ENCODE measurements at regions not wholly inside any gene's neighbourhood (a gene's known extent, or its start where the extent isn't known, plus 50 kb on each side); places are given as distances from the start of the nearest gene placed in this dataset.
"Not testable (repeated sequence)": the region's sequence is repeated elsewhere in the genome, so short reads cannot be mapped to it uniquely, and the experiment has no call there.

GRCh38 chr13:68736961-68737360 is 1370.7 kb upstream of the ATXN8OS start:
- H3K27me3 ChIP-seq (replicated peaks): no peaks in the 10 kb centered on the region
- H3K27ac ChIP-seq: no peak overlapping the region
- no peaks in the 10 kb centered on the region for H3K4me1 ChIP-seq (replicated peaks)
- H3K4me3 ChIP-seq: no peak overlapping the region
- no peaks in the 10 kb centered on the region for H3K36me3 ChIP-seq
- DNase-seq (ENCODE audit: low read depth in 1 of 2, low spot score in 2 of 2): no peak
- no peaks in the 10 kb centered on the region for H3K9me3 ChIP-seq (replicated peaks)

DNA sequence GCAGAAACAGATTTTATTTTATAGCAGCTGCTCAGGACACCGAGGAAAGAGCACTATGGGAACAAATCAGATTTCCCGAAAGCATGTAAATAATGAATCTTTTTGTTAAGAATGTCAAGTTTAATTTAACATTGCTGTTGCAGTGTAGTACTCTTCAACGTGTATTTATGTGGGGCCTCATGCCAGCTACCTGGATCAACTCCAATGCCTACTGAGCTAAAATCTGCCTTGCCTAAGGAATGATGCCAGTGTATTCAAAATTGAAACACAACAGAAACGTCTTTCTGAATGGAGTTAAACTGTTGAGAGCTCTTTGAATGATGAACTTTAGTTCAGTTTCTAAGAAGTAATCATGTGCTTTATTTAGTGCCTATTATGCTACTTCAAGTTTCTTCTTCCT is 1379.8 kb upstream of the ATXN8OS start:
- Histone ChIP-seq H3K4me1 (replicated peaks) (no peaks in the 10 kb centered on the region), H3K9me3 (replicated peaks) (no peaks in the 10 kb centered on the region), H3K27me3 (replicated peaks) (no peaks in the 10 kb centered on the region), H3K36me3 (no peaks in the 10 kb centered on the region), H3K4me3 (no peak overlapping the region), H3K27ac (no peak overlapping the region)
- no peak for DNase-seq (ENCODE audit: low read depth in 1 of 2, low spot score in 2 of 2)

DNA sequence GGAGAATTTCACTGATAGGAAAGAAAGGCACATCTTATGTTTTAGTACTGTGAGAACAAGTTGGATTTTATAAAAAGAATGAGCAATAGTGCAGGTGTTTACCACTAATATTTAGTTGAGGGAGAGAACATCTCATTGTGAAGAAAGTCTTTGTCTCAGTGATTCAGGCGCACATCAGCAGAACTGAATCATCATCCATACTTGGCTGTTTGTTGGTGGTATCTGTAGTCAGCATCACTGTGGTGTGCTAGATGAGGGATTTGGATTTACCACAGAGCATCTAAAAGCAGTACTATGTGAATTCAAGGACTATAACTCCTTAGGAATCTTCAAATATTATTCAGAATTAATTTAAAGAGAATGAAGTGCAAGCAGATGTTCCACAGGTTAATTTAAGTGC is 1380.5 kb upstream of the ATXN8OS start:
- H3K4me1 ChIP-seq (replicated peaks): no peaks in the 10 kb centered on the region
- no peaks in the 10 kb centered on the region for H3K27me3 ChIP-seq (replicated peaks)
- H3K27ac ChIP-seq: no peak overlapping the region
- no peak overlapping the region for H3K4me3 ChIP-seq
- no peak for DNase-seq (ENCODE audit: low read depth in 1 of 2, low spot score in 2 of 2)
- H3K9me3 ChIP-seq (replicated peaks): no peaks in the 10 kb centered on the region
- H3K36me3 ChIP-seq: no peaks in the 10 kb centered on the region

GRCh38 chr13:68719815-68720214 is 1387.8 kb upstream of the ATXN8OS start:
- no peak for DNase-seq (ENCODE audit: low read depth in 1 of 2, low spot score in 2 of 2)
- Histone ChIP-seq H3K4me1 (replicated peaks) (no peaks in the 10 kb centered on the region), H3K27ac (no peak overlapping the region), H3K27me3 (replicated peaks) (no peaks in the 10 kb centered on the region), H3K9me3 (replicated peaks) (no peaks in the 10 kb centered on the region), H3K36me3 (no peaks in the 10 kb centered on the region), H3K4me3 (no peak overlapping the region)

- Histone ChIP-seq H3K4me3 (no peak overlapping the region), H3K27me3 (replicated peaks) (no peaks in the 10 kb centered on the region), H3K27ac (no peak overlapping the region), H3K4me1 (replicated peaks) (no peaks in the 10 kb centered on the region), H3K36me3 (no peaks in the 10 kb centered on the region), H3K9me3 (replicated peaks) (no peaks in the 10 kb centered on the region)
- DNase-seq (ENCODE audit: low read depth in 1 of 2, low spot score in 2 of 2): no peak
Measured at GRCh38 chr13:68715651-68716050, 1392.0 kb upstream of the ATXN8OS start.

DNA sequence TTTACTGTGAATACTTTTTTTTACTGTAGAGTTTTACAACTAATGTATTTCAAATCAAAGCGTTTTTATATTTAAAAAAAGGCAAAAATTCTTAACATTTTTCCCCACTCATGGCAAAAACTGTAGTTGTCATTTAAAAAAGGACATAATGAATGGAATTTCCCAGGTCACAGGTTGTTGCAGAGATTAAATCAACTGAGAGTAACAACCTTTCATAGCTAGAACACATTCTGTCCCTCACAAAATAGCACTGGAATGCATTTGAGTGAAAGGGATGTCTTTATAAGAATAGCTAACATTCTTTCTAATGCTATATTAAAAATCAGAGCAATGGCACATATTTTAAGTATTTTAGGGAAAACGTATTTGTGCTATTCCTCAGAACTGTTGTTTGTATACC is 1393.3 kb upstream of the ATXN8OS start:
- Histone ChIP-seq H3K4me3 (no peak overlapping the region), H3K27me3 (replicated peaks) (no peaks in the 10 kb centered on the region), H3K4me1 (replicated peaks) (no peaks in the 10 kb centered on the region), H3K9me3 (replicated peaks) (no peaks in the 10 kb centered on the region), H3K27ac (no peak overlapping the region), H3K36me3 (no peaks in the 10 kb centered on the region)
- DNase-seq (ENCODE audit: low read depth in 1 of 2, low spot score in 2 of 2): no peak

GRCh38 chr13:68713394-68713793 is 1394.2 kb upstream of the ATXN8OS start:
- Histone ChIP-seq H3K4me1 (replicated peaks) (no peaks in the 10 kb centered on the region), H3K27me3 (replicated peaks) (no peaks in the 10 kb centered on the region), H3K4me3 (no peak overlapping the region), H3K36me3 (no peaks in the 10 kb centered on the region), H3K27ac (no peak overlapping the region), H3K9me3 (replicated peaks) (no peaks in the 10 kb centered on the region)
- DNase-seq (ENCODE audit: low read depth in 1 of 2, low spot score in 2 of 2): no peak

DNA sequence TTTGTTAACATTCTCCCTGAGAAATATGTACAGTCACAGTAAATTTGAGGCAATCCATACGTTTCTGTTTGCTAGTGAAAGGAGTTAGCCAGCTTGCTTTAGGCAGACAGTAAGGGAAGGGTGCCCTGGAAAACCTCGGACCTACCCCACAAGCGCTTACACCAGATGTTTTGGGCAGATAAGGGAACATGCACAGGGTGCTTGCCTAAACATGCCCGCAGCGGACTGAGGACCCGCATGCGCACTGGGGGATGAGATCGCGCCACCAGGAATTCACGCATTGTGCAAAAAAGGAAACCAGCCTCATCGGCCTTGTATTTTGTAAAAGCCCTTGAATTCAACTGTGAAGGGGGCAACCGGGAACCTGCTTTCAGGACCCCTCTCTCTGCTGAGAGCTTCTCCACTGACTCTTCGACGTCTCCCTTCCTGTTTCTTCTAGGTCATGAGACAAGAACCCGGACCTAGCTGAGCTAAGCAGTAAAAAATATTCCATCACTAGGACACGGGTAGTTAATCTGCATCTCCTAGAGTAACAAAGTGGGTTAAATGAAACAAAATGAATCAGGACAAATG is 1399.2 kb upstream of the ATXN8OS start:
- DNase-seq (ENCODE audit: low read depth in 1 of 2, low spot score in 2 of 2): no peak
- Histone ChIP-seq H3K4me1 (replicated peaks) (no peaks in the 10 kb centered on the region), H3K27me3 (replicated peaks) (no peaks in the 10 kb centered on the region), H3K36me3 (no peaks in the 10 kb centered on the region), H3K4me3 (no peak overlapping the region), H3K27ac (no peak overlapping the region), H3K9me3 (replicated peaks) (no peaks in the 10 kb centered on the region)

GRCh38 chr13:68706044-68706443 is 1401.6 kb upstream of the ATXN8OS start:
- H3K27me3 ChIP-seq (replicated peaks); DNase-seq (ENCODE audit: low read depth in 1 of 2, low spot score in 2 of 2); H3K4me1 ChIP-seq (replicated peaks); H3K36me3 ChIP-seq; H3K4me3 ChIP-seq; H3K27ac ChIP-seq; H3K9me3 ChIP-seq (replicated peaks): not testable (repeated sequence)

DNA sequence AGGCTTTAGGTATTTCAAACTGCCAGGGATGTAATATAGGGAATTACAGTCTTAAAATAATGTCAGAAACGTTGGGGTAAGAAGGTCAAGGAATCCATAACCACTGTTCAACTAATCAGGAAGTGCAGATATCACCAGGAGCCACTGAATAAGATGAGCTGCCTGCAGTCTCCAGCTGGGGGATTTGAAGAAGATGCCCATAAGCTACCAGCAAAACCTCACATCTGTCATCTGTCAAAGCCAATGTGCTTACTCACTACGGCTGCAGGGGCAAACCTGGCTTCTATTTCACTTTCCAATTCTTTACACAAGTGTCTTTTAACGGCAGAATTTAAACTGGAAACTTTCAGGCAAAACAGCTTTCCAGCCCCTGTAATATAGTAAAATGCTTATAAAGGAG is 1410.1 kb upstream of the ATXN8OS start:
- no peaks in the 10 kb centered on the region for H3K27me3 ChIP-seq (replicated peaks)
- H3K9me3 ChIP-seq (replicated peaks): no peaks in the 10 kb centered on the region
- no peak for DNase-seq (ENCODE audit: low read depth in 1 of 2, low spot score in 2 of 2)
- no peaks in the 10 kb centered on the region for H3K4me1 ChIP-seq (replicated peaks)
- no peak overlapping the region for H3K4me3 ChIP-seq
- no peak overlapping the region for H3K27ac ChIP-seq
- no peaks in the 10 kb centered on the region for H3K36me3 ChIP-seq

DNA sequence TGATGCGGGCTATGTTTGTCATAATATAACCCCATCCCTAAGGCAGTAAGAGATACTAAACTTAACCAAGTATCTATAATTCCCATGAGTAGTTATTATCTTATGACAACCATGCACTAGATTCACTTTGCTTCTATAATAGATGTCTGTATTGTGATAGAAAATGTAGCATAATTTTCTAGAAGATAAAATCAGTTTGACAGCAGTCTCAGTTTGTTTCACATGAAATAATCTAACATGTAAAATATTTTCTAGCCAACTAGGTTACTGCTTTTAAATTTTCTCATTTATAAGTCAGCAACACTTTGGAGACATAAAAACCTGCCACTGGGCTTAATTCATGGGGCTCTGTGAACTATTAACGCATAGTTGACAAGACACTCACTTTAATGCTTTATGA is 1410.7 kb upstream of the ATXN8OS start:
- DNase-seq (ENCODE audit: low read depth in 1 of 2, low spot score in 2 of 2): no peak
- Histone ChIP-seq H3K36me3 (no peaks in the 10 kb centered on the region), H3K27ac (no peak overlapping the region), H3K9me3 (replicated peaks) (no peaks in the 10 kb centered on the region), H3K27me3 (replicated peaks) (no peaks in the 10 kb centered on the region), H3K4me3 (no peak overlapping the region), H3K4me1 (replicated peaks) (no peaks in the 10 kb centered on the region)

GRCh38 chr13:68692049-68692448 is 1415.6 kb upstream of the ATXN8OS start:
- Histone ChIP-seq H3K9me3 (replicated peaks) (no peaks in the 10 kb centered on the region), H3K27me3 (replicated peaks) (no peaks in the 10 kb centered on the region), H3K36me3 (no peaks in the 10 kb centered on the region), H3K27ac (no peak overlapping the region), H3K4me1 (replicated peaks) (no peaks in the 10 kb centered on the region), H3K4me3 (no peak overlapping the region)
- DNase-seq (ENCODE audit: low read depth in 1 of 2, low spot score in 2 of 2): no peak

GRCh38 chr13:68690567-68690966 is 1417.1 kb upstream of the ATXN8OS start:
- Histone ChIP-seq H3K27ac (no peak overlapping the region), H3K36me3 (no peaks in the 10 kb centered on the region), H3K27me3 (replicated peaks) (no peaks in the 10 kb centered on the region), H3K4me3 (no peak overlapping the region), H3K4me1 (replicated peaks) (no peaks in the 10 kb centered on the region), H3K9me3 (replicated peaks) (no peaks in the 10 kb centered on the region)
- DNase-seq (ENCODE audit: low read depth in 1 of 2, low spot score in 2 of 2): no peak

DNA sequence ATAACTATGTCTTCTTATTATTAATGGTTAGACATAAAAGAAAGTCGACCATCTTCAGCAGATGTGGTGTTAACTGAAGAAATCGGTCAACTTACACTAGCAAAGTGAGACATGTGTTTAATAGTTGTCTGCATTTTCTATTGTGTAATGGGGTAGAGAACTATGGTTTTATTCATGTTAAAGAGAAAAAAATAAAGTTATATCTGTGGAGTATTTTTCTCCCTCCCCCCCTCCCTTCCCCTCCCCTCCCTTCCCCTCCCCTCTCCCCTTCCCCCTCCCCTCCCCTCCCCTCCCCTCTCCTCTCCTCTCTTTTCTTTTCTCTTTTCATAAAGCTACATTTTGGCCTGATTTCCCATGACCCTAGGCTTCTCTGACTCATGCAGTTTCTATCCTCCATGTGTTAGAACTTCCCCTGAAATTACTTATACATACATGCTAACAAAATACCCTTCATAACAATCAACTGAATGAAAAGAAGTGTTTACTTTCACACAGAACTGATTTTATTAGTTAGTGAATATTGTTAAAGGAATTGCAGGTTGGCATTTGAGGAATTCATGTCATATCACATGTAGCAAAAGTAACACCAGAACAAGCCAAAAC is 1431.0 kb upstream of the ATXN8OS start:
- DNase-seq (ENCODE audit: low read depth in 1 of 2, low spot score in 2 of 2): no peak
- Histone ChIP-seq H3K27ac (no peak overlapping the region), H3K27me3 (replicated peaks) (no peaks in the 10 kb centered on the region), H3K4me3 (no peak overlapping the region), H3K36me3 (no peaks in the 10 kb centered on the region), H3K4me1 (replicated peaks) (no peaks in the 10 kb centered on the region), H3K9me3 (replicated peaks) (no peaks in the 10 kb centered on the region)

- Histone ChIP-seq H3K9me3 (replicated peaks) (no peaks in the 10 kb centered on the region), H3K4me3 (no peak overlapping the region), H3K4me1 (replicated peaks) (no peaks in the 10 kb centered on the region), H3K36me3 (no peaks in the 10 kb centered on the region), H3K27me3 (replicated peaks) (no peaks in the 10 kb centered on the region), H3K27ac (no peak overlapping the region)
- DNase-seq (ENCODE audit: low read depth in 1 of 2, low spot score in 2 of 2): no peak
Measured at GRCh38 chr13:68675209-68675608, 1432.4 kb upstream of the ATXN8OS start.
